ENCODE measurements at regions not wholly inside any gene's neighbourhood (a gene's known extent, or its start where the extent isn't known, plus 50 kb on each side); places are given as distances from the start of the nearest gene placed in this dataset.

DNA sequence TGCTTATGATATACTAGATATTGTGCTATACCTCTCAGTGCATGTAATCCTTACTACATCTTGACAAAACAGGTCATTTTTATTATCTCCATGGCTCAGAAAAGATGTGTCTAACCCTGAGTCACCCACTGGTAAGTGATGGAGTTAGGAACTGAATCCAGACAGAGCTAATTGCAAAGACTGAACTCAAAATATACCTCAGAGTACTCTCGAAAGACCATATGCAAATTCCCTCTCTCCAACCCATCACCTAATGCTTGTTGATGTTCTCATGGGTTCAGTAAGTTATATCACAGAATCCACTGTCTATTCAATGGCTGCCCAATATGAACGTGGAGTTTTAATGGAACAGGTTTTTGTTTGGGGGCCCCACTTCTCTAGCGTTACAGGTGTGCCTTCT is 246.0 kb downstream of the PMP22 start:
- no peaks in the 10 kb centered on the region for H3K79me2 ChIP-seq (replicated peaks; ENCODE audit: insufficient read depth, low read length)
- TF ChIP-seq SMC3 (conservative IDR thresholded peaks at IDR 0.05; ENCODE audit: poor library complexity) (no peak), MXI1 (conservative IDR thresholded peaks at IDR 0.05; ENCODE audit: poor library complexity, severe bottlenecking) (no peak), EZH2 (IDR thresholded peaks at IDR 0.05; ENCODE audit: borderline replicate concordance, insufficient read depth, low read length, poor library complexity, severe bottlenecking) (no peak), CTCF (IDR thresholded peaks at IDR 0.05; ENCODE audit: poor library complexity, severe bottlenecking) (no peak), RAD21 (conservative IDR thresholded peaks at IDR 0.05) (no peak), POLR2AphosphoS5 (IDR thresholded peaks at IDR 0.05) (no peak), EP300 (conservative IDR thresholded peaks at IDR 0.05; ENCODE audit: poor library complexity, severe bottlenecking) (no peak), TAF1 (IDR thresholded peaks at IDR 0.05; ENCODE audit: low read depth) (no peak), REST (IDR thresholded peaks at IDR 0.05; ENCODE audit: borderline replicate concordance) (no peak)
- no peaks in the 10 kb centered on the region for H3F3A ChIP-seq (ENCODE audit: insufficient read depth, low read length, poor library complexity, severe bottlenecking)
- no peak overlapping the region for H3K9ac ChIP-seq (ENCODE audit: low read length)
- no peaks in the 10 kb centered on the region for H3K27me3 ChIP-seq (ENCODE audit: insufficient read depth, low read depth, low read length)
- H3K4me3 ChIP-seq (ENCODE audit: low read length) = no peak overlapping the region
- H2AFZ ChIP-seq (ENCODE audit: low read depth, low read length) = no peak overlapping the region
- no peak overlapping the region for H3K27ac ChIP-seq (ENCODE audit: low read length)
- no peaks in the 10 kb centered on the region for H4K20me1 ChIP-seq (ENCODE audit: insufficient read depth)
- H3K9me3 ChIP-seq (ENCODE audit: low read length) = no peaks in the 10 kb centered on the region
- no peak overlapping the region for H3K4me2 ChIP-seq (ENCODE audit: low read length)
- H3K9me2 ChIP-seq (ENCODE audit: insufficient read depth, low read length) = no peaks in the 10 kb centered on the region
- H3K36me3 ChIP-seq (ENCODE audit: insufficient read depth, low read length) = no peaks in the 10 kb centered on the region

DNA sequence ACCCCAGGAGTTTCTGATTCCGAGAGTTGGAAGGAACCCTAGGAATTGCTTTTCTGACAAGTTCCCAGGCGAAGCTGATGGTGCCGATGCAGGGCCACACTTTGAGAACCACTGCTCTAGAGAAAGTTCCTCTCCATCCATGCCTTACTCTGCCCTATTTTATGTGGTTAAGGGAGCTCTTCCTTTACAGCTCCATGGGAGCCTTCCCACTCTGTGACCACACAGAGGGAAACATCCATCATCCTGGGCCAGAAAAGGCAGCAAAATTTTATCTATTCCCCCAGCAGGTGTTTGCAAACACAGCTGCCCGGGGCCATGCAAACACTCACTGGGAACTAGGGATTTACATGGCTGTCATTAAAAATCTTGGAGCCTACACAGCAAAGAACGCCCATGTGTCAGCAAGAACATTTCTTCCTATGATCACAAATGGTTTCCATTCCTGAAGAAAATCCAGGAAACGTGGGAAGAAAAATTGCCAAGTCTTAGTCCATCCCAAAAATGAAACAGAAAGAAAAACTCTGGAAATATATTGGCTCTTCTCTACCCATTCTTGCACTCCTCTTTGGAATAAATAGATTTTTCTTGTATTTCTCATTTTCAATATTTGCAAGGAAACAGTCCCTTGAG is 252.7 kb downstream of the PMP22 start:
- no peak for TF ChIP-seq REST (IDR thresholded peaks at IDR 0.05; ENCODE audit: borderline replicate concordance)
- no peak for TF ChIP-seq RAD21 (conservative IDR thresholded peaks at IDR 0.05)
- TF ChIP-seq CTCF (IDR thresholded peaks at IDR 0.05; ENCODE audit: poor library complexity, severe bottlenecking) = no peak
- TF ChIP-seq TAF1 (IDR thresholded peaks at IDR 0.05; ENCODE audit: low read depth) = no peak
- TF ChIP-seq EP300 (conservative IDR thresholded peaks at IDR 0.05; ENCODE audit: poor library complexity, severe bottlenecking) = no peak
- TF ChIP-seq SMC3 (conservative IDR thresholded peaks at IDR 0.05; ENCODE audit: poor library complexity) = no peak
- TF ChIP-seq MXI1 (conservative IDR thresholded peaks at IDR 0.05; ENCODE audit: poor library complexity, severe bottlenecking) = no peak
- TF ChIP-seq POLR2AphosphoS5 (IDR thresholded peaks at IDR 0.05) = no peak
- TF ChIP-seq EZH2 (IDR thresholded peaks at IDR 0.05; ENCODE audit: borderline replicate concordance, insufficient read depth, low read length, poor library complexity, severe bottlenecking) = no peak
- no peak overlapping the region for H3K4me3 ChIP-seq (ENCODE audit: low read length)
- H3K27ac ChIP-seq (ENCODE audit: low read length) = no peak overlapping the region
- no peaks in the 10 kb centered on the region for H3K36me3 ChIP-seq (ENCODE audit: insufficient read depth, low read length)
- H3K9me2 ChIP-seq (ENCODE audit: insufficient read depth, low read length) = no peaks in the 10 kb centered on the region
- no peak overlapping the region for H3K9ac ChIP-seq (ENCODE audit: low read length)
- H3F3A ChIP-seq (ENCODE audit: insufficient read depth, low read length, poor library complexity, severe bottlenecking) = no peaks in the 10 kb centered on the region
- H3K4me2 ChIP-seq (ENCODE audit: low read length) = no peak overlapping the region
- no peaks in the 10 kb centered on the region for H3K27me3 ChIP-seq (ENCODE audit: insufficient read depth, low read depth, low read length)
- no peaks in the 10 kb centered on the region for H3K79me2 ChIP-seq (replicated peaks; ENCODE audit: insufficient read depth, low read length)
- H2AFZ ChIP-seq (ENCODE audit: low read depth, low read length) = no peak overlapping the region
- no peaks in the 10 kb centered on the region for H4K20me1 ChIP-seq (ENCODE audit: insufficient read depth)
- H3K9me3 ChIP-seq (ENCODE audit: low read length) = no peaks in the 10 kb centered on the region

Data from neural cell (in vitro differentiated cells).